Lower lobe of right lung (tissue), 2 donors: ENCODE measurements at regions not wholly inside any gene's neighbourhood (a gene's known extent, or its start where the extent isn't known, plus 50 kb on each side); places are given as distances from the start of the nearest gene placed in this dataset.

Experiments used
- ATAC-seq, 2 donors: fragments of 200-7000 bp; cut with Tn5 transposase; one replicate each; pipeline ENCODE4 v1.9.1; 2020 to 2022; ENCODE audit warnings: mild to moderate bottlenecking in 2 of 2, moderate library complexity in 2 of 2
- DNase-seq: peaks from one replicate; pipeline ENCODE4 v3.0.0-alpha.2; 2020
- H3K27ac ChIP-seq: fragments of 200-600 bp; one replicate; pipeline ENCODE4 v1.8.0; 2022
- H3K27me3 ChIP-seq: fragments of 200-600 bp; one replicate; pipeline ENCODE4 v1.8.0; 2022; ENCODE audit warnings: low read depth
- H3K36me3 ChIP-seq: fragments of 200-600 bp; one replicate; pipeline ENCODE4 v1.8.0; 2022; ENCODE audit warnings: mild to moderate bottlenecking
- H3K4me1 ChIP-seq: fragments of 200-600 bp; one replicate; pipeline ENCODE4 v1.8.0; 2022
- H3K4me3 ChIP-seq: fragments of 200-600 bp; one replicate; pipeline ENCODE4 v1.8.0; 2022; ENCODE audit warnings: mild to moderate bottlenecking
- H3K9me3 ChIP-seq: fragments of 200-600 bp; one replicate; pipeline ENCODE4 v1.8.0; 2022
- CTCF ChIP-seq: fragments of 200-600 bp; IDR thresholded peaks from one replicate; pipeline ENCODE4 v1.8.0; 2022; ENCODE audit warnings: antibody characterized with exemption, mild to moderate bottlenecking
- intact Hi-C: fragments of 100-400 bp; cut with DNase I; formaldehyde crosslinking; loops from one replicate; pipeline ENCODE4 v1.11.0; 2022
- donor health status: DM: no; HTN: yes; CAD: no; lungs with severe emphysema.

DNA sequence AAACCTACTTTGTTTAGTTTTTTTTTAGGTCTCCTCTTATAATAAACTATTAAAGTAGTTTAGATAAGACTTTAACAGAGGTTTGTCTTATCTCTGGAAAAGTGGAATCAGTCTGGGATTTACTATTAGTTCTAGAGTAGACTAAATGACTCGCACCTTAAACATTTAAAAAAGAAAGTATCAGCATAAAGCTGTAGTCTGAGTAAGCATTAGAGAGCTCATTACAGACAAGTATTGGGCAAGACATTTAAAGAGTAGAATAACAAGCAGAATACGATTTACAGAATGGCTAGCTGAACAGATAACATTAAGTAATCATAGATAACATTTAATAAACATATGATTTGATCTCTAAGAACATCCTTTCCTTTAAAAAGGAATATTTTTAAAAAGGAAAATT, 226.0 kb upstream of the DMAC1 start:
- H3K36me3 ChIP-seq = no peaks in the 10 kb centered on the region
- no peak overlapping the region for H3K27ac ChIP-seq
- H3K4me1 ChIP-seq = no peaks in the 10 kb centered on the region
- no peak overlapping the region for H3K4me3 ChIP-seq
- ATAC-seq (no peak), DNase-seq (no peak)
- H3K9me3 ChIP-seq = no peaks in the 10 kb centered on the region
- TF ChIP-seq CTCF = no peak
- H3K27me3 ChIP-seq = no peaks in the 10 kb centered on the region
- intact Hi-C loops = no loop called here

- H3K4me3 ChIP-seq = no peak overlapping the region
- H3K27ac ChIP-seq = no peak overlapping the region
- DNase-seq (no peak), ATAC-seq (no peak)
- H3K36me3 ChIP-seq = no peaks in the 10 kb centered on the region
- no peak for TF ChIP-seq CTCF
- H3K9me3 ChIP-seq = no peaks in the 10 kb centered on the region
- intact Hi-C loops = no loop called here
- no peaks in the 10 kb centered on the region for H3K27me3 ChIP-seq
- H3K4me1 ChIP-seq = no peaks in the 10 kb centered on the region
Observed at GRCh38 chr9:8020186-8020585, 220.6 kb upstream of the DMAC1 start.

DNA sequence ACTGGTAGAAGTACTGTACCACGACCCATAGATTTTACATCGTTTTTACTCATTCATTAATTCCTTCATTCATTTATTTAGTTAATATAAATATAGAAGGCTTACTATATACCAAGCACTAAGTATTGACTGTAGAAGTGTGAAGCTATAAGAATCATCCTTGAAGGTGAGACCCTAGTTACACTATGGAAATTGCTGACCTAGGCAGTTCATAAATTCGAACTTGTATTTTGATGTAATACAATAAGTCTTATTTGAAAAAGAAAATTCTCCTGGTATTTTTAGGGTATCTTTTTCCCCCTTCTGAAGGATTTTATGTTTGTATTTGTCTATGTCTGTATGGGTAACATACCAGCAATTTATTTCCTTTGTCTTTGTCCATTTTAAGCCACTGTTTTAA, 220.1 kb upstream of the DMAC1 start:
- ATAC-seq (no peak), DNase-seq (no peak)
- Histone ChIP-seq H3K27me3 (no peaks in the 10 kb centered on the region), H3K9me3 (no peaks in the 10 kb centered on the region), H3K4me3 (no peak overlapping the region), H3K4me1 (no peaks in the 10 kb centered on the region), H3K36me3 (no peaks in the 10 kb centered on the region), H3K27ac (no peak overlapping the region)
- intact Hi-C loops = no loop called here
- TF ChIP-seq CTCF = no peak

- Histone ChIP-seq H3K27me3 (no peaks in the 10 kb centered on the region), H3K36me3 (no peaks in the 10 kb centered on the region), H3K4me1 (no peaks in the 10 kb centered on the region), H3K9me3 (no peaks in the 10 kb centered on the region), H3K27ac (no peak overlapping the region), H3K4me3 (no peak overlapping the region)
- intact Hi-C loops = no loop called here
- no peak for DNase-seq
- no peak for ATAC-seq
- TF ChIP-seq CTCF = no peak
Observed at GRCh38 chr9:8014997-8015682, 215.6 kb upstream of the DMAC1 start.

GRCh38 chr9:8012986-8013385, 213.4 kb upstream of the DMAC1 start:
- no peaks in the 10 kb centered on the region for H3K4me1 ChIP-seq
- DNase-seq (no peak), ATAC-seq (no peak)
- no peaks in the 10 kb centered on the region for H3K36me3 ChIP-seq
- no peaks in the 10 kb centered on the region for H3K9me3 ChIP-seq
- TF ChIP-seq CTCF = no peak
- H3K27me3 ChIP-seq = no peaks in the 10 kb centered on the region
- no peak overlapping the region for H3K4me3 ChIP-seq
- intact Hi-C loops = no loop called here
- H3K27ac ChIP-seq = no peak overlapping the region
